IPS-18c (cell line): ENCODE measurements at regions not wholly inside any gene's neighbourhood (a gene's known extent, or its start where the extent isn't known, plus 50 kb on each side); places are given as distances from the start of the nearest gene placed in this dataset.

Experiments
- H3K4me3 ChIP-seq: 2 replicates; pipeline ENCODE4 v1.7.0; 2013; ENCODE audit warnings: low read depth, mild to moderate bottlenecking, low read length, moderate library complexity; ENCODE audit not compliant: insufficient read depth
- H3K9me3 ChIP-seq: one replicate; pipeline ENCODE4 v1.6.1; 2013; ENCODE audit warnings: mild to moderate bottlenecking, low read length, moderate library complexity; ENCODE audit not compliant: control insufficient read depth, insufficient read depth

- H3K9me3 ChIP-seq = peaks cover 8% of the 10 kb centered on the region
- no peak overlapping the region for H3K4me3 ChIP-seq
Observed at GRCh38 chr11:116442238-116442752, 330.5 kb downstream of the BUD13 start.

DNA sequence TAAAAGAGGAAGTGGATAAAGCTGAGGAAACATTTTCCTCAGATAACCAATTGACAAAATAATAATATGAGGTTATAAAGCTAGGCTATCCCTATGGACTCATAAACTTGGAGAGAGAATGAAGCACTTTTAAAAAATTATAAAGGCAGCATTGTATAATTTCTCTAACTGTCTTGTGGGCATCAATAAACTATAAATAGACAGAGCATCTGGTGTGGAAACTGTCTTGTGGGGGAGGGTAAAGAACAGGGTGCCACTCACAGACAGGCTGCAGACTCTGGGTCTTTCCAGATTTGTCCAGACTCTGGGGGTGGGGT lies 333.5 kb downstream of the BUD13 start:
- H3K4me3 ChIP-seq = no peak overlapping the region
- H3K9me3 ChIP-seq = peaks cover 8% of the 10 kb centered on the region

- no peak overlapping the region for H3K4me3 ChIP-seq
- H3K9me3 ChIP-seq = peaks cover 8% of the 10 kb centered on the region
Observed at GRCh38 chr11:116438651-116439360, 334.0 kb downstream of the BUD13 start.

DNA sequence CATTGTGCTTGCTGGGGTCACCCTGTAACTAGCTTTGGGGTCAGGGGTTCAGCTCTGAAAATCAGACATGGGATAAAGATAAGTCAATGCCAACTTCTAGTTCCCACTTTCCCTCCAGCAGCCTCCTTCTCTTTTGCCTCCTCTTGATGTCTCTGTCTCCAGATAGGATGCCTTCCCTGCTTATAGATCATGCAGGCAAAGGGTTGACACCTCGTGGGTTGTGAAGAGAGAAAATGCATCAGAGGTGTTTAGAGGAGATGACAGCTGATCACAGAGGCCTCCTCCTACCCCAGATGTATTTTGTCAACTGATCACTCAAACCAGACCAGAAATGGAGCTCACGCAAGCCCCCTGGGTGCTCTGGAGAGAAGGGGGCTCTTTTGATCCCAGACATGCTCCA lies 337.8 kb downstream of the BUD13 start:
- peaks cover 2% of the 10 kb centered on the region for H3K9me3 ChIP-seq
- H3K4me3 ChIP-seq = no peak overlapping the region

DNA sequence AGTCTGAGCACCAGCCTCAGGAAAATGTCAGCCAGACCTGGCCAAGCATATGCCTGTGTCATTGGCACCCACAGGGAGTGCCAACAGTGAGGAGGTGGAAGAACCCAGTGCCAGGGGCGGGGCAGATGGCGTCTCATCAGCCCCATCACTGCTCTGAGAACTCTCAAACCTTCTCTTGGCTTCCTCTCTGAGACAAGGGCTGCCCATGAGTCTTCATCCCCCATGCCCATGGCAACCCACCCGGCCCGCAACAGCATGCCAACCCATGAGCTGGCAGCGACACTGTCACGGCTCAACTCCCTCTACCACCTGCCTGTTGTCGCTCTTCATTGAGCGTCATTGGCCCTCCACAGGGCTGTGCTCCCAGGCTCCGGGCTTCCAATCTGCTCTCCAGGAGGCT lies 340.5 kb downstream of the BUD13 start:
- H3K9me3 ChIP-seq = peaks cover 2% of the 10 kb centered on the region
- H3K4me3 ChIP-seq = no peak overlapping the region

DNA sequence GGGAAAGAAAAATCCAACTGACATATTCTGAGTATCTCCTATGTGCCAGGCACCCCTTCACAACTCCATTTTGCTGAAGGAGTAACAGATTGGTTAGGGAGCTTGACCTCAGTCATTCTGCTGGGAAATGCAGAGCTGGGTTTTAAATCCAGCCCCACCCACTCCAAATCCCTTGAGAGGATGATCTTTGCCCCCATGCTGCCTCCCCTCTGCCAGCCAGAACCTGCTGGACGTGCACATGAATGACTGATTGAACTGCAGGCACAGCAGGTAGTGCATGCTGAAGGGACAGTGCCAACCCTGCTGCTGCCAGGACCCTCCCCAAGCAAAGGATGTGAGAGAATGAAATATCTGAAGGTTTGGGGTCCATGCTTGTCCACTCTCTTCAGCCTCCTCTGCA lies 340.9 kb downstream of the BUD13 start:
- Histone ChIP-seq H3K4me3 (no peak overlapping the region), H3K9me3 (peaks cover 2% of the 10 kb centered on the region)

DNA sequence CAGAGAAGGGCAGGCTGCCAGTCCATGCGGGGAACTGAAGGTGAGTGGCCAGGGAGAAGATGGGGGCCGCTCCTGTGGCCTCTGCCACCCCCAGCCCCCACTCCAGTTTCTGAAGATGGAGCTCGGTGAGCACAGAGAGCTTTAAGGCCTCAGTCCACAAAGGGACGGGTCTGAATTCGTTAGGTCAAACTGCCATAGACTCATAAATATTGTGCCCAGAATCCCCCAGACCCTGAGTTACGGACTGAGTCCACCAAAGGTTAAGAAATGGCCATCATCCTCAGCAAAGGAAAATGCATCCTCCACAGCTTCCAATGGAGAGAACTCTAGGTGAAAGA lies 344.2 kb downstream of the BUD13 start:
- Histone ChIP-seq H3K4me3 (no peak overlapping the region), H3K9me3 (peaks cover 2% of the 10 kb centered on the region)

DNA sequence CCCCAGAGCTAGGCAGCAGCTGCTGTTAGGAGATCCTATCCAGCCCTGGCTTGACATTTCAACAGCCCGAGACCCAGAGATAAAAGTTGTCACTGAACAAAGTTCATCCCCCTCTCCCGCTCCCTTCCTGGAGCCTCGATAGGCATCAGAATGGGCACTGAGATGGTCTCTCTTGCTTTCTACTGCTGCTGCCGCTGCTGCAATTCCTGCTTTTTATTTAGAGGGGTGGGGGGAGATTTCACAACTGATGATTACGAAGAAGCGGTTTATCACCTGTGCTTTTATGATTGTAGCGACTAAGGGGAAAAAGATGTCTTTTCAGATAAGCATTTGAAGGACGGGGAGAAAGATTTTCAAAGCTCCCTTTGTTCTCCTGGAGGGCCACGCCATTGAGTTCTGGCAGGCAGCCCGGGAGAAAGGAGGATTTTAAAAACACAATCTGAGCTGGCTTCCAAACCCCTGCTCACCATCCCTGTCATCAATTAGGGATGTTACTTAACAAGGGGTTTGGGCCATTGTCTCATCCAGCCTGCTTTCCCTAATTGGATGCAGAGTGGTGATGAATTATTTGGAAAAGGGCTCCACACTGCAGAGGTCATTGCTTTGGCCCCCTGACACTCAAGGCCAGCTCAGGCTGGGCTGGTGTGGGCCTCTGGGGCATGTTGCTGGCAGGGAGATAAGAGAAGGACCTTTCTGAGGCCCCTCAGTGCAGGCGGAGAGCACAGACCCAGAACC lies 344.7 kb downstream of the BUD13 start:
- Histone ChIP-seq H3K9me3 (peaks cover 2% of the 10 kb centered on the region), H3K4me3 (no peak overlapping the region)

DNA sequence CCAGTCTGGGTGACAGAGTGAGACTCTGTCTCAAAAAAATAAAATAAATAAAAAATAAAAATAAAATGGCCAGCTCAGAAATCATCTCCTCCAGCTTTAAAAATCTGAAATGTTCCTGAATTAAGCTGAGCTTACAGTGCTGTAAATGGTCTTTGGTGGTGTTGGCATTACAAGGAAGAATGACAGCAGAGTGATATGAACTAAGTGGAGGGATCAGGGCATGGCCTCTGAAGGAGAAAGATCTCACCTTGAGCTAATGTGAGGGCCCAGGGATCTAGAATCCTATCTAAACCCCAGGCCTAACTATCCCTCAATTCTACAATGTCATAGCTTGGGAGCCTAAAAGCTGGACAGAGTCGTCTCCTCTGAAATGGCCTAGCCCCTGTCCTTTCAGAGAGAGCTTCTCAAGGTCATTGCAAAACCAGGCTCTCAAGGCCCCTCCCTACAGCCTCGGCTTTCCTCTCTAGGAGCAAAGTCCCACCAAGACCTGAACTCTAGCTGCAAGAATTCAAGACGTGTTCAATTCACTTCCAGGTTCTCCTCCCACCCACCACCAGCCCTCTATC lies 345.4 kb downstream of the BUD13 start:
- Histone ChIP-seq H3K4me3 (no peak overlapping the region), H3K9me3 (peaks cover 2% of the 10 kb centered on the region)

DNA sequence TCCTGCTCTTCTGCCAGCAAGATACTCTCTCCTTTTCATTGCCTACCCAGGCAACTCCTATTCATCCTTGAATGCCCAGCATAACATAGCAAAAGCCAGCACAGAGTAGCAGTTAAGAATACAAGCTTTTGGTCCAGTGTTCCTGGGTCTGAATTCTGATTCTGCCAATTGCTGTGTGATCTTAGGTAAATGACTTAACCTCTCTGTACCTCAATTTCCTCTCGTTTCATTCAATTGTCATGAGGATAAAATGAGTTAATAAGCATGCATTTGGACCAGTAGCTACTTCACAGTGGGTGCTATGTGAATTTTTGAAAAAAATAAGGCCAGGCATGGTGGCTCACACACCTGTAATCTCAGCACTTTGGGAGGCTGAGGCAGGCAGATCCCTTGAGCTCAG lies 346.0 kb downstream of the BUD13 start:
- no peak overlapping the region for H3K4me3 ChIP-seq
- H3K9me3 ChIP-seq = no peaks in the 10 kb centered on the region

GRCh38 chr11:116424615-116425261 lies 348.0 kb downstream of the BUD13 start:
- H3K9me3 ChIP-seq = no peaks in the 10 kb centered on the region
- no peak overlapping the region for H3K4me3 ChIP-seq

DNA sequence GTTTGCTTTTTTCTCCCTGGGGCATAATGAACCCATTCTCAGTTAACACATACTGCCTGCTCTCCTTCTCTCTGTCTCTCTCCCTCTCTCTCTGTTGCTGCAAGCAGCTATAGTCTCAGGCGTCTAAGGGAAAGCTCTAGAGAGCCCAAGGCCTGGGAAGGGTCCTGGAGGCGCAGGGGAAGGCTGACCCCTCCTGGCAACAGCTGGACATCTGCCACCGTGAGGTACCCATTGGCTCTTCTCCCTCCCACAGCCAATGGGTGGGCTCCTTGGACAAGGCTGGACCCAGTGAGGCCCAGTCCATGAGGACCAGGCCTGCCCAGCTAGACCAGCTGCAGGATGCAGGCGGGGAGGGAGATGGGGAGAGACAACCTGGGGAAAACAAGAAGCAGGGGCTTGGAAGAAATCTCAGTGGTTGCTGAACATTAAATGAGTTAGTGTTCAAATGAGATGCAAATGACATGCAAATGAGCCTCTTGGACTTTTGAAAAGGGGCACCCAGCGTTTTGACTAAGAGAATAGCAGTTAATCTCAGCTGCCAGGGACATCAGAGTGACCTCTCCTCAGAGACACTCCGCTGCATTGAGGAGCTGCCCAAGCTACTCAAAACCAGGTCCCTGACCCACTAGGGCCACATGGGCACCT lies 349.7 kb downstream of the BUD13 start:
- H3K4me3 ChIP-seq = no peak overlapping the region
- H3K9me3 ChIP-seq = no peaks in the 10 kb centered on the region

- Histone ChIP-seq H3K4me3 (no peak overlapping the region), H3K9me3 (no peaks in the 10 kb centered on the region)
Observed at GRCh38 chr11:116422556-116422955, 350.2 kb downstream of the BUD13 start.

DNA sequence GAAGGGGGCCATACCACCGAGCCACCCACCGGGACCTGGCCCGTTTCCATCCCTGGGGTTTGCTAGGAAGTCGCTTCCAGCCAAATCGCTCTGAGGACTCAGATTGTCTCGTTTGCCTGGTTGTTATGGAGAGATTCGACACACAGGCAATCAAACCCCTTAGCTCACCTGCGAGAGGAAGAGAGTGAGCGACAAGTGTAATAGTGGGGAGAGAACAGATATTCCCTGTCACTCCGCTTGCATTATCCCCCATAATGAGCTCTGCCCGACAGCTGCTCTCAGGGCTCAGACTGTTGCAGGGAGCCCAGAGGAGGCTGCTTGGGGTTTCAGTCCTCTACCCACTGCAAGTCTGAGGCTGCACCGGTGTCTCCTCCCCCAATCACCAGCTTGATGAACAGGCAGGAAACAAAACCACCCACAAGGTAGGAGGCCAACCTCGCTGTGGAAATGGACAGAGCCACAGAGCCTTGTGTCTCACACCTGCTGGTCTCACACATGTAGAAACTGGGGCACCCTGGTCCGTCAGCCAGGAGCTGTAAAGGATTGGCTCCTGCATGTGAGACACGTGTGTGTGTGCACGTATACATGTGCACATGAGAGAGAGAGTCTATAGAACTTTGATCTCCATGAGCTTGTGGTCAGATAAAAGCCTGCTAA lies 351.1 kb downstream of the BUD13 start:
- no peaks in the 10 kb centered on the region for H3K9me3 ChIP-seq
- no peak overlapping the region for H3K4me3 ChIP-seq

GRCh38 chr11:116420770-116421528 lies 351.8 kb downstream of the BUD13 start:
- no peak overlapping the region for H3K4me3 ChIP-seq
- H3K9me3 ChIP-seq = no peaks in the 10 kb centered on the region

GRCh38 chr11:116420030-116420429 lies 352.8 kb downstream of the BUD13 start:
- Histone ChIP-seq H3K9me3 (no peaks in the 10 kb centered on the region), H3K4me3 (no peak overlapping the region)
